Transverse colon (tissue), 4 donors: ENCODE measurements at regions not wholly inside any gene's neighbourhood (a gene's known extent, or its start where the extent isn't known, plus 50 kb on each side); places are given as distances from the start of the nearest gene placed in this dataset.

Experiments used
- CTCF ChIP-seq, 5 experiments: fragments of 200-600 bp in 3 of 5; fragments of 450-650 bp in 2 of 5; sonication (generic) in 3 of 5; IDR thresholded peaks; 1 replicate in 2 of 5; 2 replicates in 3 of 5; pipeline ENCODE4 v1.5.1; 2016 to 2017; ENCODE audit warnings: antibody characterized with exemption in 5 of 5, inconsistent platforms in 3 of 5, mild to moderate bottlenecking in 2 of 5, moderate library complexity in 1 of 5
- EP300 ChIP-seq: sonication (generic); formaldehyde crosslinking; IDR thresholded peaks from one replicate; pipeline ENCODE4 v1.6.1; 2017; ENCODE audit warnings: antibody characterized with exemption, low read depth
- POLR2A ChIP-seq: fragments of 450-650 bp; IDR thresholded peaks from one replicate; pipeline ENCODE4 v1.6.1; 2016; ENCODE audit warnings: antibody characterized with exemption, mild to moderate bottlenecking, moderate library complexity
- POLR2AphosphoS5 ChIP-seq, 3 donors: sonication (generic); formaldehyde crosslinking; IDR thresholded peaks; one replicate each; pipeline ENCODE4 v1.6.1; 2016; ENCODE audit warnings: antibody characterized with exemption in 3 of 3

- TF ChIP-seq CTCF (IDR thresholded peaks at IDR 0.05): no peak
- TF ChIP-seq EP300: no peak
- no peak for TF ChIP-seq POLR2AphosphoS5 (IDR thresholded peaks at IDR 0.05)
- TF ChIP-seq POLR2A: no peak
Observed at GRCh38 chr1:29687601-29688244, 451.4 kb downstream of the PTPRU start.
